HUES6 (cell line): ENCODE measurements at regions not wholly inside any gene's neighbourhood (a gene's known extent, or its start where the extent isn't known, plus 50 kb on each side); places are given as distances from the start of the nearest gene placed in this dataset.

Experiments
- H3K27ac ChIP-seq: 2 replicates; pipeline ENCODE4 v1.7.0; 2013; ENCODE audit warnings: low read depth, mild to moderate bottlenecking, low read length, inconsistent platforms
- H3K27me3 ChIP-seq: 2 replicates; pipeline ENCODE4 v1.6.1; 2013; ENCODE audit warnings: low read length; ENCODE audit not compliant: control insufficient read depth, insufficient read depth
- H3K36me3 ChIP-seq: 2 replicates; pipeline ENCODE4 v1.6.1; 2013; ENCODE audit warnings: low read length; ENCODE audit not compliant: control insufficient read depth, insufficient read depth
- H3K4me1 ChIP-seq: 2 replicates; pipeline ENCODE4 v1.6.1; 2013; ENCODE audit warnings: low read length; ENCODE audit not compliant: control insufficient read depth, insufficient read depth
- H3K4me3 ChIP-seq: 2 replicates; pipeline ENCODE4 v1.5.1; 2013; ENCODE audit warnings: low read depth, low read length
- H3K9ac ChIP-seq: one replicate; pipeline ENCODE4 v1.6.1; 2013; ENCODE audit warnings: mild to moderate bottlenecking, low read length
- H3K9me3 ChIP-seq: 2 replicates; pipeline ENCODE4 v1.6.1; 2013; ENCODE audit warnings: low read depth, low read length; ENCODE audit not compliant: control insufficient read depth, insufficient read depth

DNA sequence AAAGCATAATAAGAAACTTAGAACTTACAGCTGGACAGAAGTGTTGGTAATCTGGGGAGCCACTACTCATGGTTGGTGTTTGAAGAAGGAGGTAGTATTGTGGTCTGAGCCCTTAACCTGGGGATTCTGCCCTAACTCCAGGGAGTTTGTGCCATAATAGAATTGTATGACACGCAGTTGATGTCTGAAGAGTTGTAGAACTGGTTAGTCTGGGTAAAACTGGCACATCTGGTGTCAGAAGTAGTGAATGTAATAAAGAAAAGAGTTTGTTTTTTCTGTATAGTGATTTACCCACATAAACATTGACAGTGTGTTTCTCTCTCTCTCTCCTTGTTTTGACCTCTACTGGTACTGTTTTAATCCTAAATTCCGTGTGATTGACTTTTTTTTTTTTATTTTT, 448.1 kb upstream of the SEMA3D start:
- H3K9ac ChIP-seq: no peak overlapping the region

DNA sequence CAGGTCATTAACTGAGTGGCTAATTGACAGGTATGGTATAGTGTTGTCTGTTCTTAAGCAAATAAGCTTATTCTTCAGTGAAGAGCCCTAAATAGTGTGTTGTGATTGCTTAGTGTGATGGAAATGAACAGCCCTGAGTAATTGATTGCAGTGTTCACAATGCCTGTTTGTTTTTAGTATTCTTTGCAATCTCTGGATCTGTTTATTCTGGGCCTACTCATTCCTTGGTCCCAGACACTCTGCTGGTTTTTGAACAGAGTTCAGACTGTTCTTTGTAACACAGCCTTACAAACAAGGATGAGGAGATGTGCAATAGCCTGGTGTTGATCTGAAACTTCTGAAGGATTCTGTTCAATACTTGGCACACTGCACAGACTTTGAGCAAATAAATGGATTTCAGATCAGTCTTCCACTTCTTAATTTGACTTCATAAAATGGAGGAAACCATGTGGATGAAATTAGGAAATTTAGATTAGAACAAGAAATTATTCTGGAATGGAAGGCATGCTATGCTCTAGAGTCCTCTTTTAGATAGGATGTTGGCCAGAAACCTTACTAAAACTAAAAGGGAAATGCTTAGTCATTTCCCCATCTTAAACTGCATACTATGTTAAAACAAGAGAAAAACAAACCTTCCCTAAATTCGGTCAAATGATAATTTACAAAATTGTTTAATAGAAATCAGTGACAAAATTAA, 444.2 kb upstream of the SEMA3D start:
- Histone ChIP-seq H3K27ac (no peak overlapping the region), H3K4me1 (peaks cover 12% of the 10 kb centered on the region; the same call in 1 of the 2 replicates), H3K9ac (no peak overlapping the region), H3K9me3 (no peaks in the 10 kb centered on the region), H3K36me3 (no peaks in the 10 kb centered on the region), H3K4me3 (no peak overlapping the region), H3K27me3 (no peaks in the 10 kb centered on the region)

More for the DNA sequence above, 448.1 kb upstream of the SEMA3D start:
- Histone ChIP-seq H3K27ac (no peak overlapping the region), H3K4me1 (peaks cover 12% of the 10 kb centered on the region; the same call in 1 of the 2 replicates), H3K36me3 (no peaks in the 10 kb centered on the region), H3K9me3 (no peaks in the 10 kb centered on the region), H3K4me3 (no peak overlapping the region), H3K27me3 (no peaks in the 10 kb centered on the region)

GRCh38 chr7:85627791-85628586, 441.1 kb upstream of the SEMA3D start:
- H3K9me3 ChIP-seq: no peaks in the 10 kb centered on the region
- H3K36me3 ChIP-seq: no peaks in the 10 kb centered on the region
- H3K4me1 ChIP-seq: peaks cover 12% of the 10 kb centered on the region; the same call in 1 of the 2 replicates
- H3K27ac ChIP-seq: no peak overlapping the region
- H3K9ac ChIP-seq: no peak overlapping the region
- no peak overlapping the region for H3K4me3 ChIP-seq
- H3K27me3 ChIP-seq: no peaks in the 10 kb centered on the region

DNA sequence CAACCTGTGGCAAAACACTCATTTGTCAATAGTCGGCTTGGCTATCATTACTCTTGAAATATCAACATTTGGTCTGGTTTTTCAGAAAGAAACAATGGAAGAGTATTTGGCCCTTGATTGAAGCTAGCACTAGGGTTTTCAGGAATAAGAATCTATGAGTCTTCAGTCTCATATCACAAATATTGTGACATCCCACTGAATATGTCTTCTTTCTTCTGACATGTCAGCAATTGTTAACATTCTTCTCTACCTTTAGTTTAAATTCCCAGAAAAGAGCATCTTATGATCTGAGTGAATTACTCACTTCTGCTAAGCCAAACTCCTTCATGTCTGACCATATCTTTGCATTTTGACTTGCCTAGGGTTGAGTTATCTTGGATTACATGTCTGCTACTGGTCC, 435.2 kb upstream of the SEMA3D start:
- Histone ChIP-seq H3K4me3 (no peak overlapping the region), H3K4me1 (no peaks in the 10 kb centered on the region), H3K36me3 (no peaks in the 10 kb centered on the region), H3K9me3 (no peaks in the 10 kb centered on the region), H3K27me3 (no peaks in the 10 kb centered on the region), H3K9ac (no peak overlapping the region), H3K27ac (no peak overlapping the region)

- no peaks in the 10 kb centered on the region for H3K27me3 ChIP-seq
- no peak overlapping the region for H3K27ac ChIP-seq
- H3K4me3 ChIP-seq: no peak overlapping the region
- H3K9ac ChIP-seq: no peak overlapping the region
- no peaks in the 10 kb centered on the region for H3K9me3 ChIP-seq
- no peaks in the 10 kb centered on the region for H3K36me3 ChIP-seq
- no peaks in the 10 kb centered on the region for H3K4me1 ChIP-seq
Measured at GRCh38 chr7:85620936-85621685, 434.3 kb upstream of the SEMA3D start.

DNA sequence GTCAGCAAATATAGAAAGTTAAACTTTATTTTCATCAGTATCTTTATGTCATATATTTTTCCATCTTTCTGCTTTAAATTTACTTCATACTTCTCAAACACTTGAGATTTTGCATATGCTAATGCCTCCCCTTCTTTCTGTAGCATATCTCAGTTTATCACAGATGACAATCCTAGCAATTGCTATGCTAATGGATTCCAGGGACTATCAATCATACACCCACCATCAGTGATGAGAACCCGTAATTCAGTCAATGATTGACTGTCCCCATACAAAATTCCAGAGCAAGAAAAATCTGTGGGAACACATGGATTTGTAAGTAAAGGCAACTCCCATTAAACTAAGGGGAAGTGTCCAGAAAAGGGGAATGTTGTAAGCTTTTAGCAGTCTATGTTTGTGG, 432.4 kb upstream of the SEMA3D start:
- H3K27me3 ChIP-seq: no peaks in the 10 kb centered on the region
- no peak overlapping the region for H3K9ac ChIP-seq
- no peaks in the 10 kb centered on the region for H3K4me1 ChIP-seq
- no peak overlapping the region for H3K4me3 ChIP-seq
- H3K9me3 ChIP-seq: no peaks in the 10 kb centered on the region
- H3K27ac ChIP-seq: no peak overlapping the region
- H3K36me3 ChIP-seq: no peaks in the 10 kb centered on the region

DNA sequence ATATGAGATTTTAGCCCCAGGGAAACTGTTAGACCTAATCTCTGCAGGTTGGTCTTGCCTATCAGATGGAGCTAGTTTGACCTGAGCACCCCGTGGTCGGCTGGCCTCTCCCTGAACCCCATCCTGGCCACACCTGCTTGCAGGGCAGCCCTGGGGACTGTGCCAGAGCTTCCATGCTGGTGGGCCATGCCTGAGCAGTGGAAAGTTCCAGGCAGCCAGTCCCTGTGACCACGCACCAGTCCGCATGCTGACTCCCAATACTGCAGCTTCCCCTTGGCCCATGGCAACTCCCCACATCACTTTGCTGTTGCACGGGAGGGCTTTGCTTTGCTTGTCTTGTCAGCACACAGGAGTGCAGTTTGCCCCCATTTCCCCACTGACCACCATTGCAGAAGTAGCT, 427.8 kb upstream of the SEMA3D start:
- Histone ChIP-seq H3K27me3 (no peaks in the 10 kb centered on the region), H3K27ac (no peak overlapping the region), H3K9me3 (no peaks in the 10 kb centered on the region), H3K4me3 (no peak overlapping the region), H3K36me3 (no peaks in the 10 kb centered on the region), H3K9ac (no peak overlapping the region), H3K4me1 (no peaks in the 10 kb centered on the region)

DNA sequence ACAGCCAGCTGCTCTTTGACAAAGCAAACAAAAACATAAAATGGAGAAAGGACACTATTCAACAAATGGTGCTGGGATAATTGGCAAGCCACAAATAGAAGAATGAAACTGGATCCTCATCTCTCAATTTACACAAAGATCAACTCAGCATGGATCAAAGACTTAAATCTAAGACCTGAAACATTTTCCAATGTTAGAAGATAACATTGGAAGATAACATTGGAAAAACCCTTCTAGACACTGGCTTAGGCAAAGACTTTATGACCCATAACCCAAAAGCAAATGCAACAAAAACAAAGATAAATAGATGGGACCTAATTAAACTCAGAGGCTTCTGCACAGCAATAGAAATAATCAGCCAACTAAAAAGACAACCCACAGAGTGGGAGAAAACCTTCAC, 425.7 kb upstream of the SEMA3D start:
- H3K27ac ChIP-seq: no peak overlapping the region
- H3K4me3 ChIP-seq: no peak overlapping the region
- H3K9ac ChIP-seq: no peak overlapping the region
- no peaks in the 10 kb centered on the region for H3K36me3 ChIP-seq
- H3K9me3 ChIP-seq: no peaks in the 10 kb centered on the region
- H3K4me1 ChIP-seq: no peaks in the 10 kb centered on the region
- H3K27me3 ChIP-seq: no peaks in the 10 kb centered on the region

DNA sequence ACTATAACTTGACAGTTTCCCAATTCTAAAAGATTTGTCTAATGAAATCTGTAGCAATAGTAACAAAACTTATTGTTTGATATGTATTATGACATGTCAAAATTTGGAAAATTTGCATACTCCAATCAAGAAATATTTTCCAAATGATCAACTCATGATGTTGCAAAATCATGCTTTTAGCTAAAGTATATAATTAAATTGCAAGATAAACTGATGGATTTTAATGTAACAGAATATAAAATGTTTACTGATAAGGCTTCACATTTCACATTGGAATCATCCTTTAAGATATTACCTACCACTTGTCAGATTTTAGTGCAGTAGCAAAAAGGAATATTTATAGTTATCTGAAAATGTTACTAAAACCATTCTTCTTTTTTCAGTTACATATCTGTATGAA, 421.9 kb upstream of the SEMA3D start:
- no peaks in the 10 kb centered on the region for H3K36me3 ChIP-seq
- no peak overlapping the region for H3K9ac ChIP-seq
- H3K4me1 ChIP-seq: no peaks in the 10 kb centered on the region
- no peak overlapping the region for H3K4me3 ChIP-seq
- H3K9me3 ChIP-seq: no peaks in the 10 kb centered on the region
- H3K27me3 ChIP-seq: no peaks in the 10 kb centered on the region
- no peak overlapping the region for H3K27ac ChIP-seq

DNA sequence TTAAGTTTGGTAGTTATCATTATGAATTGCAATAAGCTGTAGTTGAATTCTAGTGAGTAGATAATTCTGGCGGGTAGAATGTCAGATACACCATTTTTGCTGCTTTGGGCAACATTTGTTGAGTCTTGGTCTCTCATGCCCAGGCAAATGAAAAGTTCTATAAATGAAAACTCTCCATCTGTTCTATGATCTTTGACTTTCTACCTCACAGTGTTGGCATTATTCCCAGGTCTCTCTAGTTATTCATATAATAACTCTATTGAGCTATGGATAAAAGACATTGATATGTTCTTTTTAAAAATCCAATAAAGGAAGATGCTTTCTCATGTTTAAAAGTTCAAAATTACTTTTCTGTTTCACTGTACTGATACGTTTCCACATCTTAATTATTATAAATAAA, 415.3 kb upstream of the SEMA3D start:
- H3K36me3 ChIP-seq: no peaks in the 10 kb centered on the region
- H3K9ac ChIP-seq: no peak overlapping the region
- H3K27ac ChIP-seq: no peak overlapping the region

GRCh38 chr7:85600395-85600794, 413.5 kb upstream of the SEMA3D start:
- no peaks in the 10 kb centered on the region for H3K27me3 ChIP-seq
- H3K9ac ChIP-seq: no peak overlapping the region
- H3K36me3 ChIP-seq: no peaks in the 10 kb centered on the region
- H3K9me3 ChIP-seq: no peaks in the 10 kb centered on the region
- H3K4me1 ChIP-seq: peaks cover 8% of the 10 kb centered on the region
- H3K27ac ChIP-seq: no peak overlapping the region
- no peak overlapping the region for H3K4me3 ChIP-seq

More for the DNA sequence above, 415.3 kb upstream of the SEMA3D start:
- H3K27me3 ChIP-seq: no peaks in the 10 kb centered on the region
- H3K9me3 ChIP-seq: no peaks in the 10 kb centered on the region
- no peak overlapping the region for H3K4me3 ChIP-seq
- peaks cover 8% of the 10 kb centered on the region for H3K4me1 ChIP-seq
